Parathyroid adenoma (tissue), 2 donors: ENCODE measurements at regions not wholly inside any gene's neighbourhood (a gene's known extent, or its start where the extent isn't known, plus 50 kb on each side); places are given as distances from the start of the nearest gene placed in this dataset.
"Not testable (repeated sequence)": the region's sequence is repeated elsewhere in the genome, so short reads cannot be mapped to it uniquely, and the experiment has no call there.

Experiments
- H2AFZ ChIP-seq: fragments of 300-600 bp; sonication (generic); one replicate; pipeline ENCODE4 v1.7.0; 2017; ENCODE audit warnings: antibody characterized with exemption, mild to moderate bottlenecking
- H3K27ac ChIP-seq: fragments of 300-600 bp; sonication (generic); one replicate; pipeline ENCODE4 v1.7.0; 2017
- H3K27me3 ChIP-seq: fragments of 300-600 bp; sonication (generic); one replicate; pipeline ENCODE4 v1.7.0; 2017; ENCODE audit warnings: low read length; ENCODE audit not compliant: control insufficient read depth, insufficient read depth
- H3K36me3 ChIP-seq: fragments of 300-600 bp; sonication (generic); one replicate; pipeline ENCODE4 v1.7.0; 2017; ENCODE audit warnings: low read length; ENCODE audit not compliant: control insufficient read depth, insufficient read depth
- H3K4me1 ChIP-seq: fragments of 300-600 bp; sonication (generic); one replicate; pipeline ENCODE4 v1.7.0; 2017; ENCODE audit warnings: control low read depth
- H3K4me2 ChIP-seq: fragments of 300-600 bp; sonication (generic); one replicate; pipeline ENCODE4 v1.7.0; 2017; ENCODE audit warnings: low read length
- H3K4me3 ChIP-seq: fragments of 300-600 bp; sonication (generic); one replicate; pipeline ENCODE4 v1.7.0; 2017; ENCODE audit warnings: low read depth, low read length
- H3K79me2 ChIP-seq: fragments of 300-600 bp; sonication (generic); one replicate; pipeline ENCODE4 v1.7.0; 2017; ENCODE audit warnings: control low read depth
- H3K9ac ChIP-seq: fragments of 300-600 bp; sonication (generic); one replicate; pipeline ENCODE4 v1.7.0; 2017; ENCODE audit warnings: mild to moderate bottlenecking
- H3K9me3 ChIP-seq: fragments of 300-600 bp; sonication (generic); one replicate; pipeline ENCODE4 v1.7.0; 2017; ENCODE audit warnings: low read length; ENCODE audit not compliant: control insufficient read depth
- CTCF ChIP-seq: fragments of 300-600 bp; sonication (generic); IDR thresholded peaks from one replicate; pipeline ENCODE4 v1.7.0; 2017; ENCODE audit warnings: antibody characterized with exemption, mild to moderate bottlenecking
- donor health status: primary hyperparathyroidism.

- no peak for TF ChIP-seq CTCF
- Histone ChIP-seq H3K36me3 (no peaks in the 10 kb centered on the region), H3K27me3 (no peaks in the 10 kb centered on the region), H3K4me3 (no peak overlapping the region), H2AFZ (no peak overlapping the region), H3K4me2 (no peak overlapping the region), H3K9ac (no peak overlapping the region), H3K9me3 (no peaks in the 10 kb centered on the region), H3K4me1 (no peaks in the 10 kb centered on the region), H3K27ac (no peak overlapping the region), H3K79me2 (no peaks in the 10 kb centered on the region)
Observed at GRCh38 chr4:62500296-62500695, 1300.2 kb downstream of the ADGRL3 start.

- H3K36me3 ChIP-seq: no peaks in the 10 kb centered on the region
- no peak overlapping the region for H3K9ac ChIP-seq
- H3K4me2 ChIP-seq: no peak overlapping the region
- no peak overlapping the region for H3K4me3 ChIP-seq
- no peak overlapping the region for H2AFZ ChIP-seq
- H3K27ac ChIP-seq: no peak overlapping the region
- no peaks in the 10 kb centered on the region for H3K9me3 ChIP-seq
- H3K27me3 ChIP-seq: no peaks in the 10 kb centered on the region
- no peak for TF ChIP-seq CTCF
- H3K79me2 ChIP-seq: no peaks in the 10 kb centered on the region
- H3K4me1 ChIP-seq: no peaks in the 10 kb centered on the region
Observed at GRCh38 chr4:62495032-62495431, 1294.9 kb downstream of the ADGRL3 start.

- not testable (repeated sequence) for H3K9me3 ChIP-seq, H3K27ac ChIP-seq, H3K4me3 ChIP-seq, H3K9ac ChIP-seq, H3K4me1 ChIP-seq, H2AFZ ChIP-seq, H3K79me2 ChIP-seq, H3K27me3 ChIP-seq, H3K36me3 ChIP-seq, H3K4me2 ChIP-seq
Observed at GRCh38 chr4:62491756-62492155, 1291.6 kb downstream of the ADGRL3 start.

- no peak overlapping the region for H3K4me2 ChIP-seq
- no peak overlapping the region for H3K4me3 ChIP-seq
- H3K36me3 ChIP-seq: no peaks in the 10 kb centered on the region
- H3K27me3 ChIP-seq: no peaks in the 10 kb centered on the region
- no peak overlapping the region for H3K27ac ChIP-seq
- H3K4me1 ChIP-seq: no peaks in the 10 kb centered on the region
- H3K79me2 ChIP-seq: no peaks in the 10 kb centered on the region
- no peak overlapping the region for H2AFZ ChIP-seq
- no peaks in the 10 kb centered on the region for H3K9me3 ChIP-seq
- TF ChIP-seq CTCF: no peak
- H3K9ac ChIP-seq: no peak overlapping the region
Observed at GRCh38 chr4:62490635-62491034, 1290.5 kb downstream of the ADGRL3 start.

- no peaks in the 10 kb centered on the region for H3K9me3 ChIP-seq
- H3K79me2 ChIP-seq: no peaks in the 10 kb centered on the region
- no peak overlapping the region for H2AFZ ChIP-seq
- no peaks in the 10 kb centered on the region for H3K36me3 ChIP-seq
- H3K9ac ChIP-seq: no peak overlapping the region
- H3K27ac ChIP-seq: no peak overlapping the region
- no peak for TF ChIP-seq CTCF
- H3K4me1 ChIP-seq: no peaks in the 10 kb centered on the region
- no peak overlapping the region for H3K4me3 ChIP-seq
- no peak overlapping the region for H3K4me2 ChIP-seq
- no peaks in the 10 kb centered on the region for H3K27me3 ChIP-seq
Observed at GRCh38 chr4:62487016-62487415, 1286.9 kb downstream of the ADGRL3 start.
